Naive thymus-derived CD8-positive, alpha-beta T cell (primary cell): ENCODE measurements at regions not wholly inside any gene's neighbourhood (a gene's known extent, or its start where the extent isn't known, plus 50 kb on each side); places are given as distances from the start of the nearest gene placed in this dataset.
"Not testable (repeated sequence)": the region's sequence is repeated elsewhere in the genome, so short reads cannot be mapped to it uniquely, and the experiment has no call there.

ENCODE experiments used
- ATAC-seq, 2 donors: fragments of 150-1000 bp; cut with Tn5 transposase in 1 of 2; sonication (Bioruptor Pico), chemical (Tn5 transposase) in 1 of 2; 1 replicate in 1 of 2; 2 replicates in 1 of 2; pipeline ENCODE4 v1.10.0; 2021; ENCODE audit warnings: mild to moderate bottlenecking in 2 of 2, moderate library complexity in 2 of 2
- POLR2A ChIA-PET: fragments of 350-600 bp; sonication (Branson Sonifier 250); formaldehyde crosslinking; loops from one replicate; lab custom pipeline; 2021; ENCODE audit warnings: antibody characterized with exemption; lab: Charles Lee
- DNase-seq, 10 donors: peaks; one replicate each; pipeline versions ENCODE4 v3.0.0 to v3.0.0-alpha.2; 2020 to 2022
- H3K27ac Mint-ChIP-seq, 10 donors: one replicate each; pipeline ENCODE4 v1.8.0; 2020 to 2022; ENCODE audit warnings: mild to moderate bottlenecking in 10 of 10, mixed read lengths in 10 of 10, moderate library complexity in 4 of 10, inconsistent platforms in 1 of 10
- H3K27me3 Mint-ChIP-seq, 5 donors: one replicate each; pipeline ENCODE4 v1.8.0; 2021 to 2022; ENCODE audit warnings: mixed read lengths in 5 of 5
- H3K36me3 Mint-ChIP-seq, 3 donors: one replicate each; pipeline ENCODE4 v1.8.0; 2020 to 2022; ENCODE audit warnings: mixed read lengths in 3 of 3, mild to moderate bottlenecking in 2 of 3, inconsistent platforms in 1 of 3
- H3K4me1 Mint-ChIP-seq, 4 donors: one replicate each; pipeline ENCODE4 v1.8.0; 2021 to 2022; ENCODE audit warnings: mixed read lengths in 4 of 4
- H3K4me3 Mint-ChIP-seq, 10 donors: one replicate each; pipeline ENCODE4 v1.8.0; 2020 to 2022; ENCODE audit warnings: mild to moderate bottlenecking in 10 of 10, mixed read lengths in 10 of 10, moderate library complexity in 6 of 10, inconsistent platforms in 1 of 10
- H3K9me3 Mint-ChIP-seq, 9 donors: one replicate each; pipeline ENCODE4 v1.8.0; 2020 to 2022; ENCODE audit warnings: mixed read lengths in 9 of 9, mild to moderate bottlenecking in 3 of 9, inconsistent platforms in 1 of 9, moderate library complexity in 1 of 9

DNA sequence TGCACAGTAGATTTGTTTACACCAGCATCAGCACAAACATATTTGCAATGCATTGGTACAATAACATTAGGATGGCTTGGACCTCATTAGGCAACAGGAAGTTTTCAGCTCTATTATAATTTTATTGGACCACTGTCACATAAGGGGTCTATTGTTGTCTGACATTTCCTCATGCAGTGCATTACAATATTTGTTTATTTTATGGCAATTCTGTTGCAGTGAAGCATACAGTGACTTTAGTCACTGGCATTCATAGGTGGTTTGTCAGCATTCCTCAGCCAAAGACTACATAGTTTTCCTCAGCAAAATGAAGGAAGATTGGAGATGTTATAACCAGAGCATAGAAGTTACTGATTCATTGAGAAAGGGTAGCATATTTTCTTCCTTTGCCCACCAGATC, 1732.9 kb downstream of the PCDH9 start:
- no peaks in the 10 kb centered on the region for H3K4me1 Mint-ChIP-seq

DNA sequence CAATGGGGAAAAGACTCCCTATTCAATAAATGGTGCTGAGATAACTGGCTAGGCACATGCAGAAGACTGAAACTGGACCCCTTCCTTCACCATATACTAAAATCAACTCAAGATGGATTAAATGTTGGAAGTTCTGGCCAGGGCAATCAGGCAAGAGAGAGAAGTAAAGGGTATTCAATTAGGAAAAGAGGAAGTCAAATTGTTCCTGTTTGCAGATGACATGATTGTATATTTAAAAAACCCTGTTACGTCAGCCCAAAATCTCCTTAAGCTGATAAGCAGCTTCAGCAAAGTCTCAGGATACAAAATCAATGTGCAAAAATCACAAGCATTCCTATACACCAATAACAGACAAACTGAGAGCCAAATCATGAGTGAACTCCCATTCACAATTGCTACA, 1739.4 kb downstream of the PCDH9 start:
- H3K4me3 Mint-ChIP-seq, H3K27me3 Mint-ChIP-seq, ATAC-seq, POLR2A ChIA-PET, H3K4me1 Mint-ChIP-seq, H3K27ac Mint-ChIP-seq, H3K36me3 Mint-ChIP-seq, DNase-seq: not testable (repeated sequence)
- peaks cover 0 to 16% (median 7%) of the 10 kb centered on the region in 9 donors for H3K9me3 Mint-ChIP-seq

More for the DNA sequence above, 1732.9 kb downstream of the PCDH9 start:
- peaks cover 0 to 11% (median 0%) of the 10 kb centered on the region in 9 donors for H3K9me3 Mint-ChIP-seq
- no peak overlapping the region for H3K27ac Mint-ChIP-seq
- no peaks in the 10 kb centered on the region for H3K36me3 Mint-ChIP-seq
- POLR2A ChIA-PET = no interaction called here
- H3K4me3 Mint-ChIP-seq = no peak overlapping the region
- ATAC-seq = no peak
- no peak for DNase-seq
- H3K27me3 Mint-ChIP-seq = no peaks in the 10 kb centered on the region

- ATAC-seq (no peak), DNase-seq (no peak)
- POLR2A ChIA-PET = no interaction called here
- H3K27me3 Mint-ChIP-seq = no peaks in the 10 kb centered on the region
- H3K4me1 Mint-ChIP-seq = no peaks in the 10 kb centered on the region
- H3K27ac Mint-ChIP-seq = no peak overlapping the region
- no peak overlapping the region for H3K4me3 Mint-ChIP-seq
- peaks cover 0 to 16% (median 9%) of the 10 kb centered on the region in 9 donors for H3K9me3 Mint-ChIP-seq
- no peaks in the 10 kb centered on the region for H3K36me3 Mint-ChIP-seq
Observed at GRCh38 chr13:65488606-65489005, 1741.5 kb downstream of the PCDH9 start.

DNA sequence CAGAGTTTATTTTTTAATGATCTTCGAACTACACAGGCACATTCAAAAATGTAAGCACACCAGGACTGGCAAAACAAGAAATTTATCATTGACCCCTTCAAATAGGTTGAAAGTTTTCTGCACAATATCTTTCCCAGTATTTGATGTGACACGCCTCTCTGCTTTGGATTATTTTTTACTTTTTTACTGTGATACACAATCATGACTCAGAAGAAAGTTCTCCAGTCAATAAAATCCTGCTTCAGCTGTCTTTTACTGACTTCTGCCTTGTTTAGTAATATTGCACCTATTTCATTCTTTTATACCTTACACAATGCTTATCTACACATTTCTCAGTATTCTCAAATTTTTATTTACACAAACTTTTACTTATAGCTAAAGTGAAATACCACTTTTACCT, 1750.4 kb downstream of the PCDH9 start:
- Mint-ChIP-seq H3K27me3 (no peaks in the 10 kb centered on the region), H3K4me3 (no peak overlapping the region), H3K36me3 (no peaks in the 10 kb centered on the region), H3K27ac (no peak overlapping the region), H3K9me3 (peaks cover 0 to 23% (median 4%) of the 10 kb centered on the region in 9 donors), H3K4me1 (no peaks in the 10 kb centered on the region)
- DNase-seq (no peak), ATAC-seq (no peak)
- POLR2A ChIA-PET = no interaction called here

DNA sequence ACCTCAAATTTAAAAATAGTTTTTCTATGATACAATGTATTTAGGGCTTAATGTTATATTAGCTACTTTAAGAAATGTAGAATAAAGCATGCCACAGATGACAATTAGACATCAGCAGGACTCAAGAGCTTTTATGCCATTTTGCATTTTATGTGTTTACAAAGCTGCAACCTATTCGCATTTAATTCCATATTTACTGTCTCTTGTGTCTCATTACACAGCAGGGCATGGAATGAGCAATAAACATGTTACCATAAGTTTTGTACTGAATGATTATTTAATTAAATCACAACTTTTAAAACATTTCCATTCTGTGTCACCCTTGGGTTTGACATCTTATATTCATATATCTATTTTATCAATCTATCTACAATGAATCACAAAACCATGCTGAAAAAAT, 1756.9 kb downstream of the PCDH9 start:
- POLR2A ChIA-PET = no interaction called here
- no peak for ATAC-seq
- Mint-ChIP-seq H3K4me3 (no peak overlapping the region), H3K36me3 (no peaks in the 10 kb centered on the region), H3K9me3 (peaks cover 0 to 16% (median 0%) of the 10 kb centered on the region in 9 donors), H3K27me3 (no peaks in the 10 kb centered on the region), H3K4me1 (no peaks in the 10 kb centered on the region), H3K27ac (no peak overlapping the region)
- no peak for DNase-seq

- peaks cover 0 to 16% (median 2%) of the 10 kb centered on the region in 9 donors for H3K9me3 Mint-ChIP-seq
Observed at GRCh38 chr13:65472336-65472735, 1757.8 kb downstream of the PCDH9 start.

GRCh38 chr13:65470781-65471180, 1759.4 kb downstream of the PCDH9 start:
- Mint-ChIP-seq H3K27me3 (no peaks in the 10 kb centered on the region), H3K4me3 (no peak overlapping the region), H3K9me3 (peaks cover 0 to 20% (median 5%) of the 10 kb centered on the region in 9 donors), H3K36me3 (no peaks in the 10 kb centered on the region), H3K27ac (no peak overlapping the region), H3K4me1 (no peaks in the 10 kb centered on the region)
- ATAC-seq (no peak), DNase-seq (no peak)
- POLR2A ChIA-PET = no interaction called here

More at GRCh38 chr13:65472336-65472735, 1757.8 kb downstream of the PCDH9 start:
- no peaks in the 10 kb centered on the region for H3K36me3 Mint-ChIP-seq
- H3K27me3 Mint-ChIP-seq = no peaks in the 10 kb centered on the region
- no peaks in the 10 kb centered on the region for H3K4me1 Mint-ChIP-seq
- POLR2A ChIA-PET = no interaction called here
- H3K27ac Mint-ChIP-seq = no peak overlapping the region
- DNase-seq = no peak
- no peak overlapping the region for H3K4me3 Mint-ChIP-seq
- no peak for ATAC-seq

GRCh38 chr13:65468628-65469027, 1761.5 kb downstream of the PCDH9 start:
- H3K27me3 Mint-ChIP-seq = no peaks in the 10 kb centered on the region
- no peak overlapping the region for H3K4me3 Mint-ChIP-seq
- POLR2A ChIA-PET = no interaction called here
- H3K4me1 Mint-ChIP-seq = no peaks in the 10 kb centered on the region
- H3K27ac Mint-ChIP-seq = no peak overlapping the region
- H3K9me3 Mint-ChIP-seq = peaks cover 0 to 30% (median 5%) of the 10 kb centered on the region in 9 donors
- DNase-seq = no peak
- no peak for ATAC-seq
- no peaks in the 10 kb centered on the region for H3K36me3 Mint-ChIP-seq

DNA sequence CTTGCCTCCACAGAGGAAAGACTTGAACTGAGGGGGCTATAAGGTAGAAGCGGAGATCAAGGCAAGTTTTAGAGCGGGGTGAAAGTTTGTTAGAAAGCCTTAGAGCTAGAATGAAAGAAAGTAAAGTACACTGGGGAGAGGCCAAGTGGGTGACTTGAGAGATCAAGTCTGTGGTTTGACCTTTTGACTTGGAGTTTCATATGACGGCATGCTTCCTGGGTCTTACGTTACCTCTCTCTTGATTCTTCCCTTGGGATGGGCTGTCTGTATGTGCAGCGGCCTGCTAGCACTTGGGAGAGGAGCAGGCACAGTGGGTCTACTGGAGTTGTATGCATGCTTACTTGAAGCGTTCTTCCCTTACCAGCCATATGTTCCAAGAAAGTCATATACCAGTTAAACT, 1768.5 kb downstream of the PCDH9 start:
- Mint-ChIP-seq H3K4me3 (no peak overlapping the region), H3K27me3 (no peaks in the 10 kb centered on the region), H3K27ac (no peak overlapping the region), H3K9me3 (peaks cover 0 to 21% (median 5%) of the 10 kb centered on the region in 9 donors), H3K4me1 (no peaks in the 10 kb centered on the region), H3K36me3 (no peaks in the 10 kb centered on the region)
- no peak for ATAC-seq
- no peak for DNase-seq
- POLR2A ChIA-PET = no interaction called here

GRCh38 chr13:65460136-65460535, 1770.0 kb downstream of the PCDH9 start:
- no peak for ATAC-seq
- Mint-ChIP-seq H3K9me3 (peaks cover 0 to 12% (median 0%) of the 10 kb centered on the region in 9 donors), H3K36me3 (no peaks in the 10 kb centered on the region), H3K4me3 (no peak overlapping the region), H3K27me3 (no peaks in the 10 kb centered on the region), H3K4me1 (no peaks in the 10 kb centered on the region), H3K27ac (no peak overlapping the region)
- POLR2A ChIA-PET = no interaction called here
- DNase-seq = no peak

DNA sequence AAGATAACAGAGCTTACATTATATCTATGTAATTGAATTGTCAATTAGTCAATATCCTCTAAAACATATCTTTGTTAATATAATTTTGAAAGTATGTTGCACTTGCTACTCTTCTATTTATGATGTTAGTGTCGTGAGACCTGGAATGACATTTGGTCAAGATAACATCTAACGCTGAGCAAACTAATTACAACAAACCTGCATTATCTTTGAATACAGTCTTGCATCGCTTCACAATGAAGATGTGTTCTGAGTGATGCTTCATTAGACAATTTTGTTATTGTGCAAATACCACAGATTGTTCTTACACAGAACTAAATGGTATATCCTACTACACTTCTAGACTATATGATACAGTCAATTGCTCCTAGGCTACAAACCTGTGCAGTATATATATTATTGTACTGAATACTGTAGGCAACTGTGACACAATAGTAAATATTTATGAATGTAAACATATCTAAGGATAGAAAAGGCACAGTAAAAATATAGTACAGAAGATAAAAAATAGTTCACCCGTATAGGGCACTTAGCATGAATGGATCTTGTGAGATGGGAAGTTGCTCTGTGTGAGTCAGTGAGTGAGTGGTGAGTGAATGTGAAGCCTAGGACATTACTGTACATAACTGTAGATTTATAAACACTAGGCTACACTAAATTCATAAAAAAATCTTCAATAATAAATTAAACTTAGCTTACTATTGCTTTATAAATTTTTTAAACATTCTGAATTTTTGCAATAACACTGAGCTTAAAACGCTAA, 1773.8 kb downstream of the PCDH9 start:
- Mint-ChIP-seq H3K4me1 (no peaks in the 10 kb centered on the region), H3K4me3 (no peak overlapping the region), H3K27ac (no peak overlapping the region), H3K9me3 (peaks cover 0 to 10% (median 0%) of the 10 kb centered on the region in 9 donors), H3K36me3 (no peaks in the 10 kb centered on the region), H3K27me3 (no peaks in the 10 kb centered on the region)
- ATAC-seq (no peak), DNase-seq (no peak)
- POLR2A ChIA-PET = no interaction called here

DNA sequence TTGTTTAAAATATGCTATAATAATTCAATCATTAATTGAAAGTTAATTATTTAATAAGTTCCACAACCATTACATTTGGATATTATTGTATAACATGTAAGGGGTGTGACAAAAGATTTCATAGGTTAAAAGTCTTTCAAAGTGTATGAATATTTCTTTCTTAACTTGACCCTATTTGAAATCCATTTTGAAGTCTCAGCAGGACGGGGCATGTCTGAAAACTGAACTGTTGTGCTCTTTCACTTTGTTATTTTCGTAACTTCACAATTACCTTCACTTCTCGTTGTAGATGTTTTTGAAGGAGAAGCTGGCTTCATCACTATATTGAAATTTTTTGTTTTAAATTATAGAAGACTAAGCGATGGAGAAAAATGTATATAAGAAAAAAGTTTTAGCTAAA, 1775.7 kb downstream of the PCDH9 start:
- Mint-ChIP-seq H3K27me3 (no peaks in the 10 kb centered on the region), H3K9me3 (peaks cover 0 to 3% (median 0%) of the 10 kb centered on the region in 9 donors), H3K27ac (no peak overlapping the region), H3K36me3 (no peaks in the 10 kb centered on the region), H3K4me1 (no peaks in the 10 kb centered on the region), H3K4me3 (no peak overlapping the region)
- ATAC-seq (no peak), DNase-seq (no peak)
- POLR2A ChIA-PET = no interaction called here

DNA sequence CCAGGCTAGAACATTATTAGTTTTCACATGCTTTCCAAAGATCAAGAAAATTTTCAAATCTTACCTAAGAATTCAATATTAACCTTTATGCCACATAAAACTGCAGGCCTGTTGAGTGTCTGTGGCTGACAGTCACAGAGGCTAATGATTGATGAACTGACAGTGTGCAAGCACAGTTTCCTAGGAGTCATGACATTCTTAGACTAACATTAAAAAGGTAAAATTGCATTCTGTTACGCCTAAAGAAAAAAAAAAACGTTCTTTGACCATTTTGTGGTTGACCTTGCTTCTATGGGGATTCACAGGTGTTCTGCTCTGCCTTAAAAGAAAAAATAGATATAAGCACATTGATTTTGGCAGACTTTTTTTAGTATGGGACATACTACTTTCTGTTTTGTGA, 1776.2 kb downstream of the PCDH9 start:
- H3K4me1 Mint-ChIP-seq = no peaks in the 10 kb centered on the region
- no peak overlapping the region for H3K4me3 Mint-ChIP-seq
- H3K27ac Mint-ChIP-seq = no peak overlapping the region
- H3K9me3 Mint-ChIP-seq = peaks cover 0 to 3% (median 0%) of the 10 kb centered on the region in 9 donors
- POLR2A ChIA-PET = no interaction called here
- no peak for DNase-seq
- H3K36me3 Mint-ChIP-seq = no peaks in the 10 kb centered on the region
- ATAC-seq = no peak
- H3K27me3 Mint-ChIP-seq = no peaks in the 10 kb centered on the region

DNA sequence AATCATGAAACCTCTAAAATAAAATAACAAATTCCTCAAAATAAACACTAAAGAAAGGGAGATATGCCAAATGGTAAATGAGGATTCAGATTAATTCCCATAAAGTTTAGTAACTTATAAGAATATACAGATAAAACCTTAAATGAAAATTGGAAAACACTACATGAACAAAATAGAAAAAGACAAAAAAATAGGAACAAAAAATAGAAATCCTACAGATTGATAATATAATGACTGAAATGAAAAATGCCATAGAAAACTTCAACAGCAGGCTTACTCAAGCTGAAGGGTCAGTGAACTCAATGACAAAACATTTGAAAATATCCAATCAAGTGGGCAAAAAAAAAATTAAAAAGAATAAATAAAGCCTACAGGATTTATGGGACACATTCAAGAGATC, 1784.8 kb downstream of the PCDH9 start:
- peaks cover 0 to 5% (median 0%) of the 10 kb centered on the region in 3 donors for H3K36me3 Mint-ChIP-seq
- H3K27me3 Mint-ChIP-seq = no peaks in the 10 kb centered on the region
- H3K27ac Mint-ChIP-seq = no peak overlapping the region
- H3K9me3 Mint-ChIP-seq = peaks cover 11 to 47% (median 32%) of the 10 kb centered on the region in 9 donors
- DNase-seq = no peak
- no peak for ATAC-seq
- no peaks in the 10 kb centered on the region for H3K4me1 Mint-ChIP-seq
- POLR2A ChIA-PET = no interaction called here
- no peak overlapping the region for H3K4me3 Mint-ChIP-seq
